AG10803 (cell line): ENCODE measurements at regions not wholly inside any gene's neighbourhood (a gene's known extent, or its start where the extent isn't known, plus 50 kb on each side); places are given as distances from the start of the nearest gene placed in this dataset.
A peak's percentile ranks its signal among the peaks of the same experiment; 100 is the strongest.

Experiments used
- DNase-seq: peaks from one replicate; pipeline ENCODE4 v3.0.0; 2010; ENCODE audit warnings: low read depth
- H3K4me3 ChIP-seq: 2 replicates; pipeline ENCODE4 v1.5.1; 2011; ENCODE audit warnings: mild to moderate bottlenecking, low read length, control low read depth
- TF ChIP-seq, protein P1 (sequence below): conservative IDR thresholded peaks from 2 replicates; pipeline ENCODE4 v1.5.1; 2011; ENCODE audit warnings: mild to moderate bottlenecking, low read length, control low read depth, inconsistent platforms

DNA sequence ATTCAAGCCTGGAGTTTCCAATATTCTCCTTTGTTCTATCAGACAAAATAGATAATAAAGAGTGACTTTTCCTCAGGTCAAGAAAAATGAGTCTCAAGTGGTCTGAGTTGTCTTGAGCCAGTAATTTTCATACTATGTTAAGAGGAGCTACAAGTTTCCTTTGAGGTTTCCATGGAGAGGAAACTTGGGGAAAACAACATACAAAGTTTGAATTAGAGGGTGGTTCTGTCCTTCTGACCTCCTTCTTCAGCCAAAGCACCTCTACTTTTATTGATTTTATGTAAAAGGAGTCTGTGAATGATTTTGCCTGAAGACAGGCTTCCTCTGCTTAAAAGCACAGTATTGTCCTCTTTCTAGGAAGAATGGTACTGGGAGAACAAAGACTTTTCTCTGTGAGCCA lies 497.2 kb upstream of the PKN2 start:
- TF ChIP-seq, protein P1, sequence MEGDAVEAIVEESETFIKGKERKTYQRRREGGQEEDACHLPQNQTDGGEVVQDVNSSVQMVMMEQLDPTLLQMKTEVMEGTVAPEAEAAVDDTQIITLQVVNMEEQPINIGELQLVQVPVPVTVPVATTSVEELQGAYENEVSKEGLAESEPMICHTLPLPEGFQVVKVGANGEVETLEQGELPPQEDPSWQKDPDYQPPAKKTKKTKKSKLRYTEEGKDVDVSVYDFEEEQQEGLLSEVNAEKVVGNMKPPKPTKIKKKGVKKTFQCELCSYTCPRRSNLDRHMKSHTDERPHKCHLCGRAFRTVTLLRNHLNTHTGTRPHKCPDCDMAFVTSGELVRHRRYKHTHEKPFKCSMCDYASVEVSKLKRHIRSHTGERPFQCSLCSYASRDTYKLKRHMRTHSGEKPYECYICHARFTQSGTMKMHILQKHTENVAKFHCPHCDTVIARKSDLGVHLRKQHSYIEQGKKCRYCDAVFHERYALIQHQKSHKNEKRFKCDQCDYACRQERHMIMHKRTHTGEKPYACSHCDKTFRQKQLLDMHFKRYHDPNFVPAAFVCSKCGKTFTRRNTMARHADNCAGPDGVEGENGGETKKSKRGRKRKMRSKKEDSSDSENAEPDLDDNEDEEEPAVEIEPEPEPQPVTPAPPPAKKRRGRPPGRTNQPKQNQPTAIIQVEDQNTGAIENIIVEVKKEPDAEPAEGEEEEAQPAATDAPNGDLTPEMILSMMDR, result no peak
- DNase-seq, result no peak
- no peak overlapping the region for H3K4me3 ChIP-seq

DNA sequence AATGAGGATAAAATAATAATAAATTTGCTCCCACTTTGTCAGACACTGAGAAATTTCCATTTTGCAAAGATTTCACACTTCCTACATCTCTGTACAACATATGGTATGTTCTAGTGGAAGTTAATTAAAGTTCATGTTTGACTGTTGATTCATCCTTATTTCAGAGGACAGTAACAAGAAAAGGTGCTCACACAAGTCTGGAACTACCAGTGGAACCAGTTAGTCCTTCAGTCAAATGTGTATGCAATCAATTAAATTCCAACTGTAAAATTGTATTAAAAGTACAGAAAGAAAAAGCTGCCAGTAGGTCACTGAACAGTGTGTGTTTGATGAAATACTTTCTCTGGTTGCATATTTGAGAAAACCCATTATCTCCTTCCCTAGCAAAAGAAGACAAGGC lies 496.0 kb upstream of the PKN2 start:
- no peak for DNase-seq
- no peak overlapping the region for H3K4me3 ChIP-seq
- TF ChIP-seq, protein P1, result no peak

DNA sequence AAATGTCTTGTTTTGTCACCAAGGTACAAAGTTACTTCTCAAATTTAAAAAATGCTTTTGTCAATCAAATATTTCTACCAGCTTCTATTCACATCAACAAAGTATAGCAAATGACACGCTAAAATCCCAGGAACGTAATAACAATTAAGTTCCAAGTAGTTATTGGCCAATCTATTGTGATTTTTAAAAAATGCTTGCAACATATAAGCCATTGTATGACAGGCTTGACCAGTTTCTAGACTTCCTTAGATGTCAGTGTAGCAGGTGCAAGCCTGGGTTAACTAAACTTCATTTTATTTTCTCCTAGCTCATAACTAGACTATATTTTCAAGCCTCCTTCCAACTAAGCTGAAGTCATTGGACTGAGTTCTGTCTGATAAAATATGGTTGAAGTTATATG lies 494.5 kb upstream of the PKN2 start:
- TF ChIP-seq, protein P1, result no peak
- no peak overlapping the region for H3K4me3 ChIP-seq
- no peak for DNase-seq

DNA sequence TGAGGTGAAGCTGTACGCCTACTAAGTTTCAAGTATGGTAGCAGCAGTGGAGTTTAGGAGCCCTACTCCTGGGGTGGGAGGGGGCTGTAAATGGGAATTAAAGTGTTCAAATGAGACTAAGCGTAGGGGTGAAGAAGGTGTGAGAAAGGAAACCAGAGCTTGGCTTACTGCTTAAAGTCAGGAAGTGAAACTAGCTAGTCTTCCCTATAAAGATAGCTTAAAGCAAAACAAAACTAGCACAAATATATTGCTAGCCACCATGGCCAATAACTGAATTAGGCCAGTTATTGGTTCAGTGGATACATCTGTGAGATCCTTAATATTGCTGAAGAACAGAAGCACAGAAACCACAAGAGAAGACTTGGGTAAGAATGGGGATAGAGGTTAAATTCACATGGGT lies 492.2 kb upstream of the PKN2 start:
- TF ChIP-seq, protein P1, result no peak
- DNase-seq, result no peak
- no peak overlapping the region for H3K4me3 ChIP-seq

DNA sequence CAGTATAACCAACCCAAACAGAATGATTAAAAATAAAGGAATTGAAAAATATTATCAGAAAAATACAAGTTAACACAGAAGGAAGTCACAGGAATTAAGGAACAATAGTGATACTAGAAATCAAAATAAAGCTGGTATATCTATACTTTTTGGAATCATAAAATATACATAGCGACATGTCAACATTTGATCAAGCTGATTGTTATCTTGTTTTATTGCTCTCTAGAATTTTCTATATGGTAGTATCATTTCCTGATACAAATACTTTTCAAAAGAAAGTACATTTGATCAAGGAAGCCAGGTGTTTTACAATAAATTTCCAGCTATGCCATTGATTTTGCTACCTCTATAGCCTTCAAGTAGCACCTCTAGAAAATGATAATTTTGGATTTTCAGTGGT lies 489.5 kb upstream of the PKN2 start:
- no peak for DNase-seq
- no peak overlapping the region for H3K4me3 ChIP-seq
- TF ChIP-seq, protein P1, result no peak

DNA sequence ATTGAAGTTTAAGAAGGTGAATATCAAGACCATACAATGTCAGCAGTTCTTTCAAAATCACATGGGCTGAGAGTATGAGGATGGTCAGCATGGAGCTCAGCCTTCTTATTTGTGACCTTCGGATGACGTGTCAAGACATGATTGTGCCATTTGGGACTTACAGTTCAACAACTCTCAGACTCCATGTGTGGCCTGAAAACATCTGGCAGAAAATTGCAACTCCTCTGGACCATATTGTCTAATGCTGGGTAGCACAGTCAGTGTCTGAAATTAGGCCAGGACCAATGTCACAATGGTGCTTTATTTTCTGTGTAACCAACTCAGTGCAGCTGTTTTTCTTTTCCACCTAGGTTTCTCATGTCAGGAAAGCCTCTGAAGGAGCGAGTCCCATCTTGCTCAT lies 483.5 kb upstream of the PKN2 start:
- TF ChIP-seq, protein P1, result no peak
- DNase-seq, result no peak
- H3K4me3 ChIP-seq, result no peak overlapping the region

DNA sequence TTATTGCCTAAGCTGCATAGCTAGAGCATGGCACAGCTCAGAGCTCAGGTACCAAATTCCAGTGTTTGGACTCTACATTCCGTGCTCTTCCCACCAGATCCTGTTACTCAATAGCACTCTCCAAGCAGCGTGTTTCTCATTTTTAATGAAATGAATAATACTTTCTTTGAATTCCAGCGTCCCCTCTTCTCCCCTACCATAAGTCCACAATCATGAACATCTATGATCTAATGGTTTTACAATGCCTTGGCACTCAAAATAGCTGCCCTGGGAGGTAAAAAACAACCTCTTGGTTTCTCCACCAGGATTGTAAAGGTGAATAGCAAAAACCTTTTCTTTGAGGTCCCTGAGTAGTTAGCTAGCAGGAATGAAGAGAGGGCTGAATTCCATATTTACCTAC lies 480.0 kb upstream of the PKN2 start:
- TF ChIP-seq, protein P1, result no peak
- no peak overlapping the region for H3K4me3 ChIP-seq
- DNase-seq, result peak; percentile 14
